GM10248 (cell line): ENCODE measurements at regions not wholly inside any gene's neighbourhood (a gene's known extent, or its start where the extent isn't known, plus 50 kb on each side); places are given as distances from the start of the nearest gene placed in this dataset.

Experiments
- CTCF ChIA-PET: fragments of 300-600 bp; sonication (Branson Sonifier 250); formaldehyde crosslinking; extraction: SDS; loops from one replicate; lab custom pipeline; 2021; ENCODE audit warnings: antibody characterized with exemption; lab: Yijun Ruan, JAX
- POLR2A ChIA-PET: fragments of 350-650 bp; sonication (Branson Sonifier 250); formaldehyde crosslinking; extraction: SDS; loops from one replicate; lab custom pipeline; 2020; ENCODE audit warnings: antibody characterized with exemption; lab: Yijun Ruan, JAX
- DNase-seq: peaks from one replicate; pipeline ENCODE4 v3.0.0; 2012; ENCODE audit errors: extremely low spot score
- CTCF ChIP-seq: IDR thresholded peaks from 2 replicates; pipeline ENCODE4 v1.5.1; 2012; ENCODE audit warnings: mild to moderate bottlenecking, low read depth; ENCODE audit errors: extremely low read depth, missing control alignments, control extremely low read depth

- ChIA-PET POLR2A (no interaction called here), CTCF (no interaction called here)
- DNase-seq, result no peak
- no peak for TF ChIP-seq CTCF
Measured at GRCh38 chr14:47872588-47872987, 197.2 kb upstream of the MDGA2 start.

- CTCF ChIA-PET, result interaction anchor here (0.6 to 2.1 kb wide), 2 partner anchors 11 to 22 kb away, joined by 3 to 6 read pairs; no protein-coding TSS in a partner anchor
- POLR2A ChIA-PET, result no interaction called here
- no peak for TF ChIP-seq CTCF
- no peak for DNase-seq
Measured at GRCh38 chr14:47863441-47863840, 188.0 kb upstream of the MDGA2 start.

GRCh38 chr14:47857646-47858045 lies 182.2 kb upstream of the MDGA2 start:
- no peak for TF ChIP-seq CTCF
- no peak for DNase-seq
- ChIA-PET POLR2A (no interaction called here), CTCF (no interaction called here)

- ChIA-PET CTCF (interaction anchor here (2.2 kb wide), 1 partner anchor 11 kb away, joined by 6 read pairs; no protein-coding TSS in a partner anchor), POLR2A (no interaction called here)
- no peak for DNase-seq
- no peak for TF ChIP-seq CTCF
Measured at GRCh38 chr14:47852278-47852677, 176.9 kb upstream of the MDGA2 start.

GRCh38 chr14:47846008-47846407 lies 170.6 kb upstream of the MDGA2 start:
- TF ChIP-seq CTCF, result no peak
- no peak for DNase-seq
- ChIA-PET CTCF (no interaction called here), POLR2A (no interaction called here)

- no peak for DNase-seq
- no peak for TF ChIP-seq CTCF
- CTCF ChIA-PET, result no interaction called here
- POLR2A ChIA-PET, result no interaction called here
Measured at GRCh38 chr14:47843236-47843635, 167.8 kb upstream of the MDGA2 start.

- no peak for DNase-seq
- no peak for TF ChIP-seq CTCF
- ChIA-PET POLR2A (no interaction called here), CTCF (no interaction called here)
Measured at GRCh38 chr14:47833011-47833410, 157.6 kb upstream of the MDGA2 start.
